Fibroblast of skin of back (primary cell): ENCODE measurements at regions not wholly inside any gene's neighbourhood (a gene's known extent, or its start where the extent isn't known, plus 50 kb on each side); places are given as distances from the start of the nearest gene placed in this dataset.
A peak's percentile ranks its signal among the peaks of the same experiment; 100 is the strongest.

ENCODE experiments used
- DNase-seq: peaks from one replicate; pipeline ENCODE4 v3.0.0-alpha.2; 2013

- DNase-seq, result no peak
These were observed 239.7 kb upstream of the MKLN1 start for GRCh38 chr7:131087756-131088658.

DNA sequence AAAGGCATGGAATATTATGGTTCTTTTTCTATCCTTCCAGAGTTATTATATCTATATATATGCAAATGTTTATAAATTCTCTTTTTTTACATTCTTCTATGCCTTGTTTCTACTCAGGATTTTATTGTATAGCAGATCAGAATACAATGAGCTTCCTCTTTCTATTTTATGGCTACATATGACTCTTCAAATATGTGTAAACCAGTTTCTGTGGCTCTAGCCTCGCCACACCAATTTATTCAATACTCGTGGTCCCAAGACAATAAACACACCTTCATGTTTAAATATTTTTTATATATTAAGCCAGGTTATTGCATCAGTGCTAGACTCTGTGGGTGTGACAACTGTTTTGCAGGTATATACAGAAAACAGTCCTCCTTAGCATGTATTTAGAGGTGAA, 237.5 kb upstream of the MKLN1 start:
- no peak for DNase-seq

DNA sequence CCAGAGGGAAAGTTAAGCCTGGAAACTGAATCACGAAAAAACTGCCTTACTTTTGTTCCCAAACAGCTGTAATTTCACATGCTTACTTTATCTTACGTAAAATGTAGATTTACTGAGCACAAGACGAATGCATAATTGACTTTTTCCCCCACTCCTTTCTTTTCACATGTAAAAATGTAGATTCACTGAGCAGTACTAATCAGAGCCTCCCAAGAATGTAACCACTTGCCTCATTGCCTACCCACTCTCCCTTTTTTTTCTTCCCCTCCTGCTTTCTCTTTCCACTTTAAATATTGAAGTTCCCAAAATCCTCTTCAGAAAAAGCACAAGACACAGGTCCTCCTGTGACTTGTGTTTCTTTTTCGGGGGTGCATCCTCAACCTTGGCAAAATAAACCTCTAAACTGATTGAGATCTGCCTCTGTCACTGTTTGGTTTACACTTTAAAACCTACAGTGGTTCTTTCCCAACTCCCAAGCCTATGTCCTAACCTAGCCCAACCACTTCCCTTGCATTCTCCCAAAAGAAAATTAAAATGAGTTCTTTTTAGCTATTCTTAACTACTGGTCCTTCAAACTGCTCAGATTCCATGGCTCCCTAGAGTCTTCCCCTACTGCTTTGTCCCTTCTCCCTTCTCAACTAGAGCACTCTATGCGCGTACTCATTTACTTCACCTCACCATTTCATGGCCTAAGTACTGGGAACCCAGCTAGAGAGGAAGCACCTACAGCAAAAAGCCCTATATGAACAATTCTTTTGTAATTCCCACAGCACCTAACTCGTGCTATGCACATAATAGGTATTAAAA, 236.6 kb upstream of the MKLN1 start:
- DNase-seq, result no peak

- no peak for DNase-seq
These were observed 233.0 kb upstream of the MKLN1 start for GRCh38 chr7:131094685-131095084.

DNA sequence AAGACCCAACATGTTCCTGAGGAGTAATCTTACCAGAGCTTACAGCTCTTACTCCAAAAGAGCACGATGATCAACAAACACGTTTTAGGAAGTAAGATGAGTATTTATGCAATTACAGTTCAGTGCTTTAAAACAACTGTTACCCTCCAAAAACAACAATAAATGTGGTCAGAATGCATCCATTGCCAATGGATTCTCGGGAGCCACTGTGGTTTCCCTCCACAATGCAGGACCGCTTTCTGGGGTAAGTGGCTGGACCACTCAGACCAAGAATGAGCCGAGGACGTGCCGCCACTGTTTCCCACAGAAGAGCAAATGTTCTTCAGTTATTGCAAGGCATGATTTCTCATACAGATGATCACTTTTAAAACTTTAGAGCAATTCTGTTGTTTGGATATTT, 232.3 kb upstream of the MKLN1 start:
- no peak for DNase-seq

DNA sequence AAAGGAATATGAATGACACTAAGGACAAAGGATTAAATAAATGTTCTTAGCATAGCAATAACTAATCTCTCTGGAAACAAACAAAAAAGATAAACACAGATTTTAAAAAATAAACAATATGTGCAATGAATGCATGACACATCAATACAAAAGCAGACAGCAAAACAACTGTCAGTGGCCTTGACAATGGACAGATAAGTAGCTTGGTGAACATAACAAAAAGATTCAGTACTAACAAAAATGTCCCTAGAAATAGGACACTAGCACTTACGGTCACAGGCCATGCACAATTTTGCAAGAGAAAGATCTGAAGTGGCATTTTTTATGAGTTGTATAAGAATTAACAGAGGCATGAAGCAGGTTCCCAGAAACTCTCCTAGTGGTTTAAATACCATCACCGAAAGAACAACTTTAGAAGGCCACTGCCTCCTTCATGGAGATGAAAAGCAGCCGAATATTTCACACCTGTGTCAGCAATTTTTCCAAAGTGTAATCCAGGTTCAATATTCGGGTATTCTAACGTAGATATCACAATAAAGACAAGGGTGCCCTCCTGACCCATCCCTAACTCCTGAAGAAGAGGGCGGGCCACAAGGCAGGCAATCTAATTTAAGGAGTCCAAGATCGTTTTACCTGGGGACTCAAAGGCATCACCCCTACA, 231.3 kb upstream of the MKLN1 start:
- no peak for DNase-seq

DNA sequence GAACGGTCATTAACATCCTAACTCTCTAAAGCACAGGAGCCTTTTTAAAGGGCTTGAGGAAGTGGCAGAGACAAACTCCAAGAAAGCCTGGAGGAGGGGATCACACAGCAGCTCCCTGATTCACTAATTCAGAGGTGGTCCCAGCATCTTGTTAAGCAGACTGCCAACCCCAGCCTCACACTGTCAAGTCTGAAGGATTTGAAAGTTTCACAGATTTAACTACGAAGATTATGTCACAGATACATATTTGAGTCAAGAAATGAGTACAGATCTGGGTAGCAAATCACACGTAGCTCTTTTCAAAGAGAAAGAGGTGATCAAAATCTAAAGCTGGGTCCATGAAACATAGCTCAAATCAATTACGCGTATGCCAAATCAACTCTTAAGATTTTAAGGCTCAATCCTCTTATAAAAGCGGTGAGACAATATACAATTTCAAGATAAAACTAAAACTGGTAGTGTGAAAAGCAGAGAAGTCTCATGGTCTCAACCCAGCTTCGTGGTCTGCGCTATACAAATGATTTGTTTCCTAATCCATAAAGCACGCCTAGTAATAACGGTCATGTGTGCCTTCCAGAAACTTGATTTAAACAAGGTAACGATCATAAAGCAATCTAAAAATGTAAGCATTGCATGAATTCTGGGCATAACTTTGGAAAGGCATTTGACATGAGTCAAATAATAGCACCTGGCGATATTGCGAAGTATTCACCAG, 229.9 kb upstream of the MKLN1 start:
- no peak for DNase-seq

DNA sequence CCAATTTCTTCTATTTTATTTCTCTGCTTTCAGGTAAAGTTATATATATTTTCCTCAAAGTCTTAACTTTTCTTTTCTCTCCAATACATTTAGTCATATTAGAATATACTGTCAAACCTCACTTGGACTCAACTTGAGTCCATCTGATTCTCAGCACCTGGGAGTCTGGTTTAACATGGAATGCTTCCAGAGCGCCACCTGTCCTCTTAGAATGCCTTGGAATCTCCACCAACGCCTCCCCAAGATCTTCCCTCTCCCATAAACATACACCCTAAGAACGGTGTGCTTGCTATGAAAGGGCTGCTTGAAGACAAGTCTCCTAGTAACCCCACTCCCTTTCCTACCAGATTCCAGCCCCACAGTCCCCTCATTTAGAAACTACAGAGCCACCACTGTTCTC, 229.1 kb upstream of the MKLN1 start:
- DNase-seq, result no peak

- DNase-seq, result no peak
These were observed 227.2 kb upstream of the MKLN1 start for GRCh38 chr7:131100357-131101054.

DNA sequence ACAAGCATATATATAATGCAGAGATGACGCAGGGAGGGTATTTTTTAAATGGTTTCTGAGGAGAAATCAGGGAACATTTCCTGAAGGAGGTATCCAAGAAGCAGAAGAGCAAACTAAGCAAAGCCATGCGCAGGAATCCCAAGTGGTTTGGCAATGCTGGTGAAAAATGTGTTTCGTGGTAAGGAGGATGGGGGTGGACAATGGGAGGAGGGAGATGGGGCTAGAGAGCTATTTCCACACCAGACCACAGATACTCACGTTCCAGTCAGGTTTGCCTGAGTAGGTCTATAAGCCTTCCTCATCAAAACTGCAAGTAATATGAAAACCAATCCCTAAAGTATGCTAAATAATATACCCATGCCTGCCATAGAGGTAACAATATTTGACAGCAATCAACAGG, 223.7 kb upstream of the MKLN1 start:
- peak; percentile 69 for DNase-seq

- DNase-seq, result no peak
These were observed 222.9 kb upstream of the MKLN1 start for GRCh38 chr7:131104596-131105293.

DNA sequence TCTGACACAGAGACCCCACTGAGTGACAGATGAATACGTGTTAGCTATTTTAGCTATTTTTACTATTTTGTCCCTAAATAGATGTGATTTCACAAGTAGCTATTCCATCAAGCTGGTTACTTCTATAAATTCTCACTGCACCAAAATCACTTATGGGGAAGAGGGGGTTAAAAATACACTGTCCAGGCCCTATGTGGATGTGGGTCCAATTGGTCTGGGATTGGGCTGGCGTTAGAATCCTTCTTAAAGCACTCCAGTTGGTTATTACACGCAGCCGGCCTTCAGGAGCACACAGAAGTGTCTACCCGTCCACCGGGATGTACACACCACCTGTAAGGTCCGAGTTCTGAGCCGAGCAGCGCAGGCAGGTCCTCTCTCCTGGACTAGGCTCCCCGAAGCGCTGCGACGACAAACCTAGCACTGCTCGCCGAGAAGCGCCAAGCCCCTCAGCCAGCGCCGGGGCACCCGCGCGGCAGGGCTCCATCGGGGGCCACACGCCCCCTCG, 222.3 kb upstream of the MKLN1 start:
- DNase-seq, result no peak

- peak; percentile 58 for DNase-seq
These were observed 221.6 kb upstream of the MKLN1 start for GRCh38 chr7:131105799-131106680.

GRCh38 chr7:131106681-131107336, 220.9 kb upstream of the MKLN1 start:
- no peak for DNase-seq

GRCh38 chr7:131107337-131108211, 220.1 kb upstream of the MKLN1 start:
- peak; percentile 81 for DNase-seq

DNA sequence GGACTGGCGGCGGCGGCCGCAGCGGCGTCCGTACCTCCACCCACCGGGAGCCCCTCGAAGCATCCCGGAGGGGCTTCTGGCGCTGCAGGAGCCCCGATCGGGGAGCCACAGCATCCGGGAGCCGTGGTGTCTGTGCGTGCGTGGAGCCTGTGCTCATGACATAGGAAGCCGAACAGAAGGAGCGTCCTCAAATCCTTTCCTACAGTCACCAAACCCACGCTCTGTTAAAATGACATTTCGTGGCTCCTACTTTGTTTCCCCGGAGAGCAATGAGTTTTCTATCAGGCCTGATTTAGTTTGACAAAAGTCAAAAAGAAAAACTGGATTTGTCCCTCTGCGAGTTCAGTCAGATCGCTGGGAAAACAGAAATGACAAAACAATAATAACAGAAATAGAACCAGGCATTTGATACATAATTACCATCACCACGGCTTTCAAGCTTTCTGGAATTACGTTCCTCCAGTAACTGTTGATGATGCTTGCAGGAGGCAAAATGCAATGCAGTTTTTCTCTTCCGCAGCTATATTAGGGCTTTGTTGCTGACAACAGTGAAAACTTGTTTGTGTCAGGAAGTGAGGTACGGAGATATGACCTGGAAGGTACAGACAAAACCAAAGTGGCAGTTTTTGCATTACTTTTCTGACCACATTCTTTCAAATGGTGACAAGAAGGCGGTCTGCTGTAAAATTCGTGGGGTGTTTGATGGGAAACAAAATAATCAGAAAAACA, 219.3 kb upstream of the MKLN1 start:
- DNase-seq, result no peak

DNA sequence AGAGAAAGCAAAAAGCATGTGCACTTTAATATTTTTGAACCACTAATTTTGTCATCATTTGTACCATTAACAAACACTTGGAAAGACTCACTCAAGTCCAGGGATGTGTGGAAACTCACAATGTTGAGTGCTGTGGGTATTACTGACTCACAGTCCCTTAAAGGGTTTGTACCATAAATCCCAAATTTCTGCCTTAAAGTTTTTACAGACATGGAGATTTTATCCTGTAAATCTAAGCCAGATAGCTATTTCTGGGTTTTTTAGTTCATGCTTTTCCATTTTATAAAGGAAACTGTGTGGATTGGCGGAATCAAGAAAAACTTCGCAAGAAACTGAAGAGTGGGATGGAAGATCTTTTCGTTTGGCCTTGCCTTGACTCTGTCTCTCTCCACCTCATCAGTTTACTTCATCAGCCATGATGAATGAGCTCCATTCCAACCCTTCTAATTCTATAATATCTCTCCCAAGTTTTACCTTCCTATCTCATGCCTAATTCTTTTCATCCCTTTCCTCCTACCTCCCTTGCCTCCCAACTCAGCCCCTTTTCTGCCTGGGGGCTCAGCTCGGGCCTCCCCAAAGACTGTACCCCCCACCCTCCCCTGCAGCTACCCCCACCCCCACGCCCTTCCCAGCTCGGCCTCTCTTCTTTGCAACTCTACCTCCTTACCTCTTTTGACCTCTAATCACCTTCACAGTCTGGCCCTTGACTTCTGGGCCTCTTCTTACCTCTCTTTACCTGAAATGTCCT, 218.5 kb upstream of the MKLN1 start:
- DNase-seq, result no peak
